GM12865 (cell line): ENCODE measurements at regions not wholly inside any gene's neighbourhood (a gene's known extent, or its start where the extent isn't known, plus 50 kb on each side); places are given as distances from the start of the nearest gene placed in this dataset.

Experiments used
- DNase-seq: peaks from one replicate; pipeline ENCODE4 v3.0.0; 2010; ENCODE audit warnings: low read depth
- H3K4me3 ChIP-seq: 2 replicates; pipeline ENCODE4 v1.5.1; 2011; ENCODE audit warnings: mild to moderate bottlenecking, low read depth, low read length, control low read depth
- TF ChIP-seq, protein P1 (sequence below): IDR thresholded peaks from 2 replicates; pipeline ENCODE4 v1.5.1; 2011; ENCODE audit warnings: low read length, control low read depth, low read depth, inconsistent platforms; ENCODE audit not compliant: insufficient read depth; ENCODE audit errors: missing control alignments

DNA sequence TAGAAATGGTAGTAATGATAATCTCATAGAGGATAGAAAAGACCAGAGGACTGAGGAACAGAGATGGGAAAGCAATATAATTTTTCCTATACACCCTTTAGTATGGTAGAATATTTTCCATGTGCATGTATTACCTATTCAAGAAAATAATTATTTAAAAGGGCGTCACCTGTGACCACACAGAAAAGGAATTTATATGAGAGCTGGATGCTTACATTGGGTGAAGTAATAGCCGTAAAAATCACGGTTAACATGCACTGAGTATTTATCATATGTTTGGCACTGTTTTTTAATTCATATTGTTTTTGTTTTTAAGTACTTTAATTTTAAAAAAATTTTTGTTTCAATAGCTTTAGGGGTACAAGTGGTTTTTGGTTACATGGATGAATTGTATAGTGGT, 195.1 kb downstream of the IPMK start:
- no peak overlapping the region for H3K4me3 ChIP-seq

DNA sequence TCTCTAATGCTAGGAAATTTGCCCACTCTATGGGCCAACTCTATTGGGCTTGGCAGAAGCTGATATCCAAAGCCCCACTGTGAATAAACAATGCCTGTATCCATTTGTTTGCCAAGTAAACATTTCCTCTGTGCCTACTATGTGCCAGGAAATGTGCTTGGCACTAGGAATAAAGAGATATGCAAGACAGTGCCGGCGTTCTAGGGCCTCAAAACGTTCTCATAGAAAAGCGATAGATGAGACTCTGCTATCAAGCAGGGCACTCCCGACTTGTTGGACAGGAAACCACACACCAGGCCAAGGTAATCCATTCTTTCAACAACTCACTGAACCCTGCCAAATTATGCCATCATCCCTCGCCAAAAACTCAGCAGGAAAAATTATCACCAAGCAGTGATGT, 196.7 kb downstream of the IPMK start:
- DNase-seq, result no peak
- TF ChIP-seq, protein P1, sequence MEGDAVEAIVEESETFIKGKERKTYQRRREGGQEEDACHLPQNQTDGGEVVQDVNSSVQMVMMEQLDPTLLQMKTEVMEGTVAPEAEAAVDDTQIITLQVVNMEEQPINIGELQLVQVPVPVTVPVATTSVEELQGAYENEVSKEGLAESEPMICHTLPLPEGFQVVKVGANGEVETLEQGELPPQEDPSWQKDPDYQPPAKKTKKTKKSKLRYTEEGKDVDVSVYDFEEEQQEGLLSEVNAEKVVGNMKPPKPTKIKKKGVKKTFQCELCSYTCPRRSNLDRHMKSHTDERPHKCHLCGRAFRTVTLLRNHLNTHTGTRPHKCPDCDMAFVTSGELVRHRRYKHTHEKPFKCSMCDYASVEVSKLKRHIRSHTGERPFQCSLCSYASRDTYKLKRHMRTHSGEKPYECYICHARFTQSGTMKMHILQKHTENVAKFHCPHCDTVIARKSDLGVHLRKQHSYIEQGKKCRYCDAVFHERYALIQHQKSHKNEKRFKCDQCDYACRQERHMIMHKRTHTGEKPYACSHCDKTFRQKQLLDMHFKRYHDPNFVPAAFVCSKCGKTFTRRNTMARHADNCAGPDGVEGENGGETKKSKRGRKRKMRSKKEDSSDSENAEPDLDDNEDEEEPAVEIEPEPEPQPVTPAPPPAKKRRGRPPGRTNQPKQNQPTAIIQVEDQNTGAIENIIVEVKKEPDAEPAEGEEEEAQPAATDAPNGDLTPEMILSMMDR, result no peak
- H3K4me3 ChIP-seq, result no peak overlapping the region

More for the DNA sequence above, 195.1 kb downstream of the IPMK start:
- DNase-seq, result no peak
- TF ChIP-seq, protein P1, result no peak

DNA sequence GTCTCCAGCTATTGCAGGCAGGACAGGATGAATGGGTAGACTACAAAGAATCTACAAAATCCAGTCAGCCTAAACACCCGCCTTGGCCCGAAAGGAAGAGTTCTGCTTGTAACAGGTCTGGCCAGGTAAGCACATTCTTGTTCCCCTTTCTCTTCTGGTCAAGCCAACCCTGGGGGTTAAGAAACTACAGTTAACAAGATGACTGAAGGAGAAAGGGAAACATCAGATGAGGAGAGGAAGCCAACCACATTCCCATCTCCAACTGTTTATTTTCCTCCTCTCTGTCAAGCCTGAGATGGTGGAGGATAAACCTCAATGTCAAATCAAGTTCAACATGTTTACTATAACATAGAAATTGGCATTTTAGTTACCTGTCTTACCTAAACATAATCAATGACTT, 198.9 kb downstream of the IPMK start:
- H3K4me3 ChIP-seq, result no peak overlapping the region
- TF ChIP-seq, protein P1, result no peak
- no peak for DNase-seq

DNA sequence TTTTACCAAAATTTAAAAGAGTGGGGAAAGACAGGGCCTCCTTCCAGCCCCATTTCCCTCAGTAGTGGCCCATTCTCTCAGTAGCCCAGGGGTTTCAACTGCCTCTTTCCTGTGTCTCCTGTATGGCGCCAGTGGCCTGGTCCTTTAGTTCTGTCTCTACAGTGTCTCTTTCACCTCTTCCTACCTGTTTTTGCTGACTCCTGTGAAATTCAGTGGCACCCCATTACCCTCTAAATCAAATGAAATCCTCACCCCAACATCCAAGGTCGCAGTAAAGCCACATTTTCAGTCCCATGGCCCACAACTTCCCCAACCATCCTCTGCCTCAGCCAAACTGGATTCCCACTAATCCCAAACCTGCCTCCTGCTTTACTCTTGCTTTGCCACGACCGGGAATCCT, 200.7 kb downstream of the IPMK start:
- no peak overlapping the region for H3K4me3 ChIP-seq
- TF ChIP-seq, protein P1, result no peak
- no peak for DNase-seq

DNA sequence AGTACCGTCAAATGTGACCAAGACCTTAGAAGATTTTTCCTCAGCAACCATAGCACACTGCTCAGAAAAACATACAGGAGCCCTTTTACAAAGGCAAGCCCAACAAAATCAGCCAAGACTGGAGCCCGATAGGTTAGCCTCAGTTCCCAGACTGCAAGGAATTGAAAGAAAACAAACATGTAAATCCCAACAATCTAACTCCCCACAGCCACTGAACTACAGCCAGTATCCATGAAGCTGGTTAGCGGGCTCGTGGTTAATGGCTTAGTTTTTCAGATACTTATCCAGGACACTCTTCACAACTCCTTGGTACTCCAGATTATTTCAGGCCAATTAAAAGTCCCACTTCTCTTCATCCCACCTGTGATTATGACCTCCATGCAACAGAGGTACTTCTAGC, 201.6 kb downstream of the IPMK start:
- TF ChIP-seq, protein P1, result no peak
- DNase-seq, result no peak
- H3K4me3 ChIP-seq, result no peak overlapping the region

DNA sequence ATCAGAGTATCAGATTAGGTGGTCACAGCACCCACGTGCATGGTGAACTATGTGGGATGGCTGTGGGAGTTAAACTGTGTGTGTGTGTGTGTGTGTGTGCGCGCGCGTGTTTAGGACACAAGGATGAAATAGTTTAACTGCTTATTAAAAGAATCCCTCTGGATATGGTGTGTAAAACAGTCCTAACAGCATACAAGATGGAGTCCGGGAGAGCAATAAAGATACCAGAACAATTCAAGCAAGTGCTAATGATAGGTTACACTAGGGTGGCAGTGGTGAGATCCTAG, 202.2 kb downstream of the IPMK start:
- TF ChIP-seq, protein P1, result no peak
- H3K4me3 ChIP-seq, result no peak overlapping the region
- no peak for DNase-seq

DNA sequence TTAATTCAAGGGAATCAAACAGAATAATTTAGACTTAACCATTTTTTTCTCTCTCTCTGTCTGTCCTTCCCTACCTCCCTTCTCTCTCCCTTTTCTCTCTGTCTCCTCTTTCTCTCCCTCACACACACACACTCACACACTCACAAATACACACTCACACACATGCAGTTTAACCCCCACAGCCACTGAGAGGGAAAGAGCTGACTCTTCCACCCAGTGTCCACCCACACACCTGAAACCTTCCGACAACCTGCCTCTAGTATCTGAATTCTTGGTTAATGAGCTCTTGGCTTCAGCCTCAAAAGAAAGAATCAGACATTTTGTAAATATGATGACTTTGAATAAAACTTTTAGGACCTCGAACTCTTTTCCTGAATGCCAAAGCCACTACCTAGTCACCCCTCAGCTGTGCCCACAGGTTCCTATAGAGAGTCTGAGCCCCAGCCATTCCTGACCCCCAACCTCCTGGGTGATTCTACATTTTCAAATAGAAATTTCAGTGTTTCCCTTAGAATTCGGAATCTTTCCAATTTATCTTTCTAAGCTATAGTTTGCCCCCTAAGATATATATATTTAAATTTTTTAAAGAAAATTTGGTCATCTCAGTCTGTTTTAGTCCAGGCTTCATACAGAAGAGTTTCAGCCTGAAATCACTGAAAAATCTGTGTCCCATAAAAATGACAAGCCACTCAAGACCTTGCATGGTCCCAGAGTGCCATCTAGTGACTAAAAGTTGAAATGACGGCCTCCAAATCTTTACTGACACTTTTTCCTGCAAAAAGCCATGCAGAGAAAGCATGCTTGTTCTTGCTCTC, 202.8 kb downstream of the IPMK start:
- peak; percentile 36 for DNase-seq
- no peak overlapping the region for H3K4me3 ChIP-seq
- TF ChIP-seq, protein P1, result peak; percentile 50
